AG04449 (cell line): ENCODE measurements at regions not wholly inside any gene's neighbourhood (a gene's known extent, or its start where the extent isn't known, plus 50 kb on each side); places are given as distances from the start of the nearest gene placed in this dataset.

Experiments used
- CTCF ChIA-PET: fragments of 350-600 bp; formaldehyde crosslinking; extraction: SDS; loops from one replicate; lab custom pipeline; 2021; ENCODE audit warnings: antibody characterized with exemption; lab: Yijun Ruan, JAX
- POLR2A ChIA-PET: fragments of 400-600, 350-600 bp; formaldehyde crosslinking; extraction: SDS; loops from one replicate; lab custom pipeline; 2020; ENCODE audit warnings: antibody characterized with exemption, inconsistent platforms; lab: Yijun Ruan, JAX
- DNase-seq: peaks from one replicate; pipeline ENCODE4 v3.0.0-alpha.2; 2010; ENCODE audit warnings: low read depth, low spot score
- H3K4me3 ChIP-seq: 2 replicates; pipeline ENCODE4 v1.5.1; 2011; ENCODE audit warnings: low read depth, mild to moderate bottlenecking, control low read depth, low read length
- CTCF ChIP-seq: IDR thresholded peaks from one replicate; pipeline ENCODE4 v1.5.1; 2011; ENCODE audit warnings: mild to moderate bottlenecking, moderate library complexity, low read length, control low read depth, inconsistent platforms; ENCODE audit not compliant: insufficient read depth; ENCODE audit errors: missing control alignments

- no peak for DNase-seq
- H3K4me3 ChIP-seq, result no peak overlapping the region
- TF ChIP-seq CTCF, result no peak
- ChIA-PET CTCF (interaction anchor here (1.1 kb wide), 2 partner anchors 31 to 34 kb away, joined by 3 read pairs; no protein-coding TSS in a partner anchor), POLR2A (no interaction called here)
Measured at GRCh38 chr10:21463436-21463835, 62.0 kb downstream of the SKIDA1 start.

- H3K4me3 ChIP-seq, result no peak overlapping the region
- DNase-seq, result no peak
- ChIA-PET CTCF (no interaction called here), POLR2A (no interaction called here)
- no peak for TF ChIP-seq CTCF
Measured at GRCh38 chr10:21458126-21458871, 67.2 kb downstream of the SKIDA1 start.

- no peak for TF ChIP-seq CTCF
- ChIA-PET POLR2A (no interaction called here), CTCF (no interaction called here)
- no peak for DNase-seq
- no peak overlapping the region for H3K4me3 ChIP-seq
Measured at GRCh38 chr10:21456160-21456559, 69.3 kb downstream of the SKIDA1 start.

- POLR2A ChIA-PET, result no interaction called here
- CTCF ChIA-PET, result interaction anchor here (1.4 kb wide), 1 partner anchor 44 kb away, joined by 3 read pairs; no protein-coding TSS in a partner anchor
- H3K4me3 ChIP-seq, result no peak overlapping the region
- no peak for TF ChIP-seq CTCF
- DNase-seq, result no peak
Measured at GRCh38 chr10:21452203-21452602, 73.3 kb downstream of the SKIDA1 start.

- H3K4me3 ChIP-seq, result no peak overlapping the region
- no peak for DNase-seq
- no peak for TF ChIP-seq CTCF
- ChIA-PET POLR2A (no interaction called here), CTCF (interaction anchor here (0.6 to 2.1 kb wide), 2 partner anchors 171 to 371 kb away, joined by 3 to 6 read pairs; no protein-coding TSS in a partner anchor)
Measured at GRCh38 chr10:21449288-21449966, 76.1 kb downstream of the SKIDA1 start.

GRCh38 chr10:21445163-21445562 lies 80.3 kb downstream of the SKIDA1 start:
- DNase-seq, result no peak
- TF ChIP-seq CTCF, result no peak
- H3K4me3 ChIP-seq, result no peak overlapping the region
- POLR2A ChIA-PET, result interaction anchor here (0.6 kb wide), 1 partner anchor 26 kb away, joined by 3 read pairs; no protein-coding TSS in a partner anchor
- CTCF ChIA-PET, result no interaction called here
